ENCODE measurements at regions not wholly inside any gene's neighbourhood (a gene's known extent, or its start where the extent isn't known, plus 50 kb on each side); places are given as distances from the start of the nearest gene placed in this dataset.

DNA sequence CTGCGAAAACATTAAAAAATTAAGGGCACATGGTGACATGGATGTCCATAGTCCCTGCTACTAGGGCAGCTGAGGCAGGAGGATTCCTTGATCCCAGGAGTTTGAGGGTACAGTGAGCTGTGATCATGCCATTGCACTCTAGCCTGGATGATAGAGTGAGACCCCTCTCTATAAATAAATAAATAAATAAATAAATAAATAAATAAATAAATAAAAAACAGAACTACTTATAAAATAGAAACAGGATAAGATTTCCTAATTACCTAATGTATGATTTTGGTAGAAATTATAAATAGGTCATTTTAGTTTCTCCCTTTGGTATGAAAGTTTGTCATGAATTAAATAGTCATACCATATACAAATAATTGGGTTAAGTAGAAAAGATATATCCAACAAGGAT, 916.2 kb downstream of the GRIK2 start:
- no peak for DNase-seq

- no peak for DNase-seq
These were observed 906.8 kb downstream of the GRIK2 start for GRCh38 chr6:102300350-102300749.

DNA sequence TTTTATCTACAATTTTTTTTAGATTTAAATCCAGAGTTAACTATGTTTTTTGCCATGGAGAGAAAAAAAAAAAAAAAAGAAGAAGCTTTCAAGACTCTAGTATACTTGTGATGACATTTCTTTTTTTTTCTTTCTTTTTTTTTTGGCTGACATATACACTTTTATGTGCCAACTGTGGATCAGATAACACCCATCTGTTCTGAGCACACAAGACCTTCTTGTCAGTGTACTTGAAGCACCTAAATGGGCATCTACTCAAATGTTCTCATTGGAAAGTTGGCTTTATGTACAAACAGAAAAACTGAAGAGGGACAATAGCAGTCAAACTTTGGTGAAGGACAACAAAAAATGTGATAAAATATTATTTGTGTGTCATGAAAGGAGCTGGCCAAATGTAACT, 904.5 kb downstream of the GRIK2 start:
- DNase-seq = no peak

Data from hematopoietic multipotent progenitor cell treated with erythropoietin and hydrocortisone succinate and interleukin-3 and kit ligand, for 4 days (in vitro differentiated cells).